ENCODE measurements at regions not wholly inside any gene's neighbourhood (a gene's known extent, or its start where the extent isn't known, plus 50 kb on each side); places are given as distances from the start of the nearest gene placed in this dataset.
"Not testable (repeated sequence)": the region's sequence is repeated elsewhere in the genome, so short reads cannot be mapped to it uniquely, and the experiment has no call there.

- no peak for DNase-seq
- Histone ChIP-seq H3K27ac (no peak overlapping the region), H3K27me3 (replicated peaks) (no peaks in the 10 kb centered on the region), H3K4me3 (ENCODE audit: low read depth, low read length) (no peak overlapping the region), H3K36me3 (replicated peaks) (no peaks in the 10 kb centered on the region)
- no peak for TF ChIP-seq CTCF (IDR thresholded peaks at IDR 0.05; ENCODE audit: low read depth, low read length, missing control alignments)
- in situ Hi-C loops (cut with HindIII; ENCODE audit: low pct_ligation_motif_present, low sequenced_read_pairs): no loop called here
Observed at GRCh38 chrX:94942603-94943002, 1268.6 kb downstream of the FAM133A start.

GRCh38 chrX:94946137-94946536, 1272.1 kb downstream of the FAM133A start:
- DNase-seq; in situ Hi-C loops (cut with HindIII; ENCODE audit: low pct_ligation_motif_present, low sequenced_read_pairs); H3K36me3 ChIP-seq (replicated peaks); H3K27me3 ChIP-seq (replicated peaks); H3K4me3 ChIP-seq (ENCODE audit: low read depth, low read length); H3K27ac ChIP-seq: not testable (repeated sequence)

- H3K27me3 ChIP-seq (replicated peaks): no peaks in the 10 kb centered on the region
- H3K4me3 ChIP-seq (ENCODE audit: low read depth, low read length): no peak overlapping the region
- no peak for DNase-seq
- no peaks in the 10 kb centered on the region for H3K36me3 ChIP-seq (replicated peaks)
- no peak for TF ChIP-seq CTCF (IDR thresholded peaks at IDR 0.05; ENCODE audit: low read depth, low read length, missing control alignments)
- H3K27ac ChIP-seq: no peak overlapping the region
- in situ Hi-C loops (cut with HindIII; ENCODE audit: low pct_ligation_motif_present, low sequenced_read_pairs): no loop called here
Observed at GRCh38 chrX:94961730-94962129, 1287.7 kb downstream of the FAM133A start.

- no peak for DNase-seq
- H3K4me3 ChIP-seq (ENCODE audit: low read depth, low read length): no peak overlapping the region
Observed at GRCh38 chrX:94977562-94977961, 1303.6 kb downstream of the FAM133A start.

GRCh38 chrX:94977986-94978385, 1304.0 kb downstream of the FAM133A start:
- in situ Hi-C loops (cut with HindIII; ENCODE audit: low pct_ligation_motif_present, low sequenced_read_pairs): no loop called here
- no peak for DNase-seq
- Histone ChIP-seq H3K27ac (no peak overlapping the region), H3K4me3 (ENCODE audit: low read depth, low read length) (no peak overlapping the region), H3K36me3 (replicated peaks) (no peaks in the 10 kb centered on the region), H3K27me3 (replicated peaks) (no peaks in the 10 kb centered on the region)
- TF ChIP-seq CTCF (IDR thresholded peaks at IDR 0.05; ENCODE audit: low read depth, low read length, missing control alignments): no peak

More at GRCh38 chrX:94977562-94977961, 1303.6 kb downstream of the FAM133A start:
- Histone ChIP-seq H3K27ac (no peak overlapping the region), H3K36me3 (replicated peaks) (no peaks in the 10 kb centered on the region), H3K27me3 (replicated peaks) (no peaks in the 10 kb centered on the region)
- no peak for TF ChIP-seq CTCF (IDR thresholded peaks at IDR 0.05; ENCODE audit: low read depth, low read length, missing control alignments)
- in situ Hi-C loops (cut with HindIII; ENCODE audit: low pct_ligation_motif_present, low sequenced_read_pairs): no loop called here
